HG02763 (cell line): ENCODE measurements at regions not wholly inside any gene's neighbourhood (a gene's known extent, or its start where the extent isn't known, plus 50 kb on each side); places are given as distances from the start of the nearest gene placed in this dataset.
"Not testable (repeated sequence)": the region's sequence is repeated elsewhere in the genome, so short reads cannot be mapped to it uniquely, and the experiment has no call there.

Experiments used
- ATAC-seq: cut with Tn5 transposase; IDR thresholded peaks from one replicate; pipeline ENCODE4 v1.9.1; 2021; ENCODE audit warnings: mild to moderate bottlenecking, moderate library complexity; ENCODE audit not compliant: unreplicated experiment

GRCh38 chr1:177891809-177892208 lies 78.0 kb downstream of the SEC16B start:
- ATAC-seq = no peak

GRCh38 chr1:177890479-177890878 lies 79.4 kb downstream of the SEC16B start:
- ATAC-seq = no peak

- no peak for ATAC-seq
These were observed 85.3 kb downstream of the SEC16B start for GRCh38 chr1:177884479-177885021.

GRCh38 chr1:177883581-177883980 lies 86.3 kb downstream of the SEC16B start:
- no peak for ATAC-seq

- no peak for ATAC-seq
These were observed 89.4 kb downstream of the SEC16B start for GRCh38 chr1:177880339-177880891.

- ATAC-seq = no peak
These were observed 92.8 kb downstream of the SEC16B start for GRCh38 chr1:177877086-177877485.

- no peak for ATAC-seq
These were observed 96.6 kb downstream of the SEC16B start for GRCh38 chr1:177873238-177873637.

GRCh38 chr1:177872308-177872900 lies 97.5 kb downstream of the SEC16B start:
- ATAC-seq = no peak

GRCh38 chr1:177871613-177872307 lies 98.1 kb downstream of the SEC16B start:
- no peak for ATAC-seq

GRCh38 chr1:177869586-177869985 lies 100.3 kb downstream of the SEC16B start:
- no peak for ATAC-seq

- ATAC-seq = not testable (repeated sequence)
These were observed 100.8 kb downstream of the SEC16B start for GRCh38 chr1:177869011-177869410.

GRCh38 chr1:177865807-177866206 lies 104.1 kb downstream of the SEC16B start:
- ATAC-seq = no peak

GRCh38 chr1:177864538-177865305 lies 105.1 kb downstream of the SEC16B start:
- no peak for ATAC-seq

- no peak for ATAC-seq
These were observed 106.1 kb downstream of the SEC16B start for GRCh38 chr1:177863796-177864195.

GRCh38 chr1:177862916-177863315 lies 106.9 kb downstream of the SEC16B start:
- no peak for ATAC-seq

GRCh38 chr1:177859572-177859971 lies 110.3 kb downstream of the SEC16B start:
- ATAC-seq = no peak

- ATAC-seq = no peak
These were observed 111.5 kb downstream of the SEC16B start for GRCh38 chr1:177858332-177858821.

GRCh38 chr1:177857285-177857684 lies 112.6 kb downstream of the SEC16B start:
- no peak for ATAC-seq

- no peak for ATAC-seq
These were observed 114.9 kb downstream of the SEC16B start for GRCh38 chr1:177854951-177855350.

- no peak for ATAC-seq
These were observed 120.1 kb downstream of the SEC16B start for GRCh38 chr1:177849579-177850290.

- no peak for ATAC-seq
These were observed 120.7 kb downstream of the SEC16B start for GRCh38 chr1:177849130-177849529.
